ENCODE measurements at regions not wholly inside any gene's neighbourhood (a gene's known extent, or its start where the extent isn't known, plus 50 kb on each side); places are given as distances from the start of the nearest gene placed in this dataset.

GRCh38 chr16:86428729-86429517 lies 81.4 kb upstream of the FOXF1 start:
- no peak overlapping the region for H3K4me3 ChIP-seq (replicated peaks; ENCODE audit: low read depth, low read length)
- DNase-seq (ENCODE audit: extremely low read depth, low read depth) = no peak
- TF ChIP-seq, protein P1, sequence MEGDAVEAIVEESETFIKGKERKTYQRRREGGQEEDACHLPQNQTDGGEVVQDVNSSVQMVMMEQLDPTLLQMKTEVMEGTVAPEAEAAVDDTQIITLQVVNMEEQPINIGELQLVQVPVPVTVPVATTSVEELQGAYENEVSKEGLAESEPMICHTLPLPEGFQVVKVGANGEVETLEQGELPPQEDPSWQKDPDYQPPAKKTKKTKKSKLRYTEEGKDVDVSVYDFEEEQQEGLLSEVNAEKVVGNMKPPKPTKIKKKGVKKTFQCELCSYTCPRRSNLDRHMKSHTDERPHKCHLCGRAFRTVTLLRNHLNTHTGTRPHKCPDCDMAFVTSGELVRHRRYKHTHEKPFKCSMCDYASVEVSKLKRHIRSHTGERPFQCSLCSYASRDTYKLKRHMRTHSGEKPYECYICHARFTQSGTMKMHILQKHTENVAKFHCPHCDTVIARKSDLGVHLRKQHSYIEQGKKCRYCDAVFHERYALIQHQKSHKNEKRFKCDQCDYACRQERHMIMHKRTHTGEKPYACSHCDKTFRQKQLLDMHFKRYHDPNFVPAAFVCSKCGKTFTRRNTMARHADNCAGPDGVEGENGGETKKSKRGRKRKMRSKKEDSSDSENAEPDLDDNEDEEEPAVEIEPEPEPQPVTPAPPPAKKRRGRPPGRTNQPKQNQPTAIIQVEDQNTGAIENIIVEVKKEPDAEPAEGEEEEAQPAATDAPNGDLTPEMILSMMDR (IDR thresholded peaks at IDR 0.05; ENCODE audit: low read depth, low read length, missing control alignments) = no peak

DNA sequence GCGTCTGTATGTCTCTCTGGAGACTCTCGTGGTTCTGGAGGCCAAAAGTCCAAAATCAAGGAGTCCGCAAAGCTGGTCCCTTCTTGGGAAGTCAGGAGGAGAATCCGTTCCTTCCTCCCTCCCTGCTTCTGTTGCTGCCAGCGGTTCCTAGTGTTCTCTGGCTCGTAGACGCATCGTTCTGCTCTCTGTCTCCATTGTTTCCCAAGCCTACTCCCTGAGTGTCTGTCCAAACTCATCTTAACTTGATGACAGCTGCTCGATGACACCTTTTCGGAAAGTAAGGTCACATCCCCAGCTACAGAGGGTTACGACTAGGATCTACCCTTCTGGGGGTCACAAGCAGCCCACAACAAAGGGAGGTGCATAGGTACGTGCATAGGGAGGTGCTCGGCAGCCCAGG lies 80.7 kb upstream of the FOXF1 start:
- TF ChIP-seq, protein P1 (IDR thresholded peaks at IDR 0.05; ENCODE audit: low read depth, low read length, missing control alignments) = no peak
- no peak for DNase-seq (ENCODE audit: extremely low read depth, low read depth)
- no peak overlapping the region for H3K4me3 ChIP-seq (replicated peaks; ENCODE audit: low read depth, low read length)

- DNase-seq (ENCODE audit: extremely low read depth, low read depth) = no peak
- TF ChIP-seq, protein P1 (IDR thresholded peaks at IDR 0.05; ENCODE audit: low read depth, low read length, missing control alignments) = no peak
These were observed 79.5 kb upstream of the FOXF1 start for GRCh38 chr16:86430814-86431213.

DNA sequence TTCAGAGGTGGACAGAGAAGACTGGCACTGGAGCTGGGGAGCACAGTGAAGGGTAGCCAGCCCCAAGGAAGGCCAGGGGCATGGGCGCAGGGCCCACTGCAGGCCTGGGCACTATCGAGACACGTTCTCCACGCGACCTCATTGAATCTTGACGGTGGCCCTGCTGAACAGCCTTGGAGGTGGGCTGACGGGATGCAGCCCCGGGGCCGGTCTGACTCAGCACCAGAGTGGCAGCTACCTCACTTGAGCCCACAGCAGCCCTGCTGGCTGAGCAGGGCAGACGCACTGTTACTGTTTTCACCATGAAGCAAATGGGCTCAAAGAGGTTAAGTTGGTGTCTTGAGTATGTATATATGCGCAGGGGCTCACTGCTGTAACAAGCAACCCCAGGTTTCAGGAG lies 78.8 kb upstream of the FOXF1 start:
- TF ChIP-seq, protein P1 (IDR thresholded peaks at IDR 0.05; ENCODE audit: low read depth, low read length, missing control alignments) = no peak
- DNase-seq (ENCODE audit: extremely low read depth, low read depth) = no peak
- H3K4me3 ChIP-seq (replicated peaks; ENCODE audit: low read depth, low read length) = no peak overlapping the region

More at GRCh38 chr16:86430814-86431213, 79.5 kb upstream of the FOXF1 start:
- no peak overlapping the region for H3K4me3 ChIP-seq (replicated peaks; ENCODE audit: low read depth, low read length)

DNA sequence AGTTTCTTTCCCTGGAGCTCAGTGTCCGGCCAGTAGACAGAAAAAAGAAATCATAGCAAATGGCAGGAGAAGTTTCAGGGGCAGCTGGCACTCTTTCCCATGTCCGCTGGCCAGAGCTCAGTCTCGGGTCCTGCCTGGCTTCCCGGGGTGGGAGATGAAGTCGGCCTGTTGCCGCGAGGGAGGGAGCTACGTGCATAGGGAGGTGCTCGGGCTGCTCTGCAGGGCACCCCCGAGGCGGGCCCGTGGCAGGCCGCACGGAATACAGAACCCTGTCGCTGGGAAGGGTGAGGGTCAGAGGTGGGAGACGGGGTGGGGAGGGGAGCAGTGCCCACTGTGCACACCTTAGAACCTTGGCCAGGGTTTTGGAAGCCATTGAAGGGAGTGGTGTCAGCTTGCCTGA lies 78.3 kb upstream of the FOXF1 start:
- no peak overlapping the region for H3K4me3 ChIP-seq (replicated peaks; ENCODE audit: low read depth, low read length)
- no peak for DNase-seq (ENCODE audit: extremely low read depth, low read depth)
- TF ChIP-seq, protein P1 (IDR thresholded peaks at IDR 0.05; ENCODE audit: low read depth, low read length, missing control alignments) = no peak

DNA sequence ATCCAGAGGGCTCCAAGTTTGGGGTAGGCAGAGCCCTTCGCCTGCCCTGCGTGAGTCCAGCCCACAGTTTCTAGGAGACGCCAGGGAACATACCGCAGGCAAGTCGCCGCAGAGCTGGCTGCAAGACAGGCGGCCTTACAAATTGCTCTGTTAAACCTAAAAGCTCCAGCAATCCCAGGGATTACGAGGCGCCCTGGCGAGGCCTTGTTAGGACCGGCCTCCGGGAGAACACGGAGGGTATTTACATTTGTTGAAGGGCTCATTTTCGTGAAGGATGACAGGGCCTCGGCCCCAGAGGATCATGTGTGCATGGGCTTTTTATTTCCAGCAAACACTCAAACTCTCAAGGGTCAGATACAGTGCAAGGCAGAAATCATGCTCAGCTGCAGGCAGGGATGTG lies 77.6 kb upstream of the FOXF1 start:
- H3K4me3 ChIP-seq (replicated peaks; ENCODE audit: low read depth, low read length) = no peak overlapping the region
- DNase-seq (ENCODE audit: extremely low read depth, low read depth) = no peak
- TF ChIP-seq, protein P1 (IDR thresholded peaks at IDR 0.05; ENCODE audit: low read depth, low read length, missing control alignments) = no peak
